ENCODE measurements at regions not wholly inside any gene's neighbourhood (a gene's known extent, or its start where the extent isn't known, plus 50 kb on each side); places are given as distances from the start of the nearest gene placed in this dataset.

GRCh38 chr14:106395456-106396050, 869.2 kb downstream of the TMEM121 start:
- TF ChIP-seq CTCF (IDR thresholded peaks at IDR 0.05) (no peak), POLR2A (IDR thresholded peaks at IDR 0.05) (no peak)
